NCI-H2107 (cell line): ENCODE measurements at regions not wholly inside any gene's neighbourhood (a gene's known extent, or its start where the extent isn't known, plus 50 kb on each side); places are given as distances from the start of the nearest gene placed in this dataset.
A peak's percentile ranks its signal among the peaks of the same experiment; 100 is the strongest.
"Not testable (repeated sequence)": the region's sequence is repeated elsewhere in the genome, so short reads cannot be mapped to it uniquely, and the experiment has no call there.

Source experiments
- DNase-seq: peaks from one replicate; lab custom pipeline; 2025; lab: John Stamatoyannopoulos, UW

- no peak for DNase-seq
These were observed 160.3 kb upstream of the JADE1 start for GRCh38 chr4:128649161-128649560.

GRCh38 chr4:128648021-128648420 lies 161.5 kb upstream of the JADE1 start:
- no peak for DNase-seq

DNA sequence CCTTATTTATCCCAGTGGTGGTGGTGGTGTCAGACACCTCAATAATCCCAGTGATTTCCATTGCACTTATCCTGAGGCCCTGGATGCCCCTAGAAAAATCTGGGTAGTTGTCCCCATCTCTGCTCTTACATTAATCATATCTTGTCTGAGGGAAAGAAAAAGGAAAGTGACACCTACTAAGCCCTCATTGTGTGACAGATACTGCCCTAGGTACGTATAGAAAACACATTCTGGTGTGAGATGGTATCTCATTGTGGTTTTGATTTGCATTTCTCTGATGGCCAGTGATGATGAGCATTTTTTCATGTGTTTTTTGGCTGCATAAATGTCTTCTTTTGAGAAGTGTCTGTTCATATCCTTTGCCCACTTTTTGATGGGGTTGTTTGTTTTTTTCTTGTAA lies 162.6 kb upstream of the JADE1 start:
- DNase-seq: not testable (repeated sequence)

DNA sequence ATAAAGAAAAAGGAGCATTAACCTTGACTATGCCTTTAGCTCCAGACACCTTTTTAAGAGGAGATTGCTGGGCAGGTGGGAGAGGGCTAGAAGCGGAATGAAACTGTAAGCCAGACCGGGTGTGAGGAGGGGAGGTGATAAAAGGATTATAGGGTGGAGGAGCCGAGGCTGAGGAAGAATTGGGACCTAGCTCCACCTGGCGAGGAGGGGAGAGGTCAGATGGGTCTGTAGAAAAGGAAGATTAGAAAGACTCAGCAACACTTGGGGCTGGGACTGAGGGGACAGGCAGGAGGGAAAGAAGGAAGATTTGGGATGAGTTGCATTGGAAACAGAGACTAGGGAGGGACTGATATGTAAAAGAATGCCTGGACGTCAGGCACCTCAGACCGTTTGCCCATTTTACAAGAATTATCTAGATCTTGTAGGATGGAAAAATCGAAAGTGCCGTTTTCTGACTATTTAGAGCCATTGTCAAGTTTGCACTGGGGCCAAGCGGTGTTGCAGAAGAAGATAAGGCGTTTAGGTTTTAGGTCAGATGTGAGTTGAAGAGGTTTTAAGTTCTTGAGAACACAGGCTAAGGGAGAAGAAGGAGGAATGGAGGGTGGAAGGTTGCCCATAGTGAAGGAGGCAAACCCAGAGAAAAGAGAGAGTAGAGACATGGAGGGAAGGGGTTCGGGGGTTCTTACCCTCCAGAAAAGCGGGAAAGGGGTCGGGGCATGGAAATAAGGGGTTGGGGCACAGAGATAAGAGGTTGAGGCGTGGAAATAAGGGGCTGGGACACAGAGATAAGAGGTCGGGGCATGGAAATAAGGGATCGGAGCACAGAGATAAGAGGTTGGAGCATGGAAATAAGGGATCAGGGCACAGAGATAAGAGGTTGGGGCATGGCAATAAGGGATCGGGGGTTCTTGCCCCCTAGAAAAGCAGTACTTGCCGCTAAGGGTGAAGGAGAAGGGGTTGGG lies 164.5 kb upstream of the JADE1 start:
- not testable (repeated sequence) for DNase-seq

DNA sequence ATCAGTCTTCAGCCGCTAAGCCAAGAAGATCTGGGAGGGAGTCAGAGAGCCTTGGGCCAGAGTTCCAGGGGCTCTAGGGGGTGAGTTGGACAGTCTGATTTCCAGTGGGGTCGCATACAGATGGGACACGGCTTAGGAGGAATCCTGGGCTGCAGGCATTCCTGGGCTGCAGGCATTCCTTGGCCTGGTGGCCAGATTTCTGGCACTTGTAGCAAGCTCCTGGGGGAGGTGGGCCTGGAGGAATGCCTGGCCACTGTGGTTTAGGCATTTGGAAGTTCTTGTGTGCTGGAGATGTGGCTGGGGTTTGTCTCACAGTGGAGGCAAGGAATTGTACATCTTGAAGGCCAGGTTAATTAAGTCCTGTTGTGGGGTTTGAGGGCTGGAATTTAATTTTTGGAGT lies 165.4 kb upstream of the JADE1 start:
- not testable (repeated sequence) for DNase-seq

GRCh38 chr4:128641566-128641965 lies 167.9 kb upstream of the JADE1 start:
- DNase-seq: not testable (repeated sequence)

DNA sequence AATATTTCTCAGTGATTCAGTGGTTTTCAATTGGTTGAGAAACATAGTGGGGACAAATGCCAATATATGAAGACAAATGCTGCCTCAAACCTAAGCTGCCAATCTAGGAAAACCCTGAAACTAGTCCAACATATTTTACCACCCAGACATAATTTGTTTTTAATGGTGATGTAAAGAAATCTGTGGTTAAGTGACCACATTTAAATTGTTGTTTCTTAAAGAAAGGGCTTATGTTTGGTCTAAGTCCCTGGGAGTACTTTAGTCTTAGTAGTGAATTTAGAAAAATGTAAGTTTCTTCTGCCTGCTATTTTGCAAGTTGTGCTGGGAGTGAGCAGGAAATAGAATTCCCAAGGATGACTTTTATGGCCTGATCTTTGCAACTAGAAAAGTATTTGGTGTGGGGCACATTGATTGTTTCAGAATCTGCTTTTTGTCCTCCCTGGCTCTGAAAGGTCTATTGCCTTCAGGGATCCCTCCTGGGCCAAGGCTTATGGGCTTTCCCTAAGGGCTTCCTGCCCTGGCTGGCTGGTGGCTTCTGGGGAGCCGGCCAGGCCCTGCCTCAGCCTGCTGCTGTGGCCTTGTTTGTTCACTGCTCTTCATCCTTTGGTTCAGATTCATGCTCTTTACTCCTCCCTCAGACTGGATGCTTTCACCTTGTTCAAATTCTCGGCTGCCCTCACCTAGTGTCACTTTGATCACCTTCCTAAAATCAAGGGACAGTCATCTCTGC lies 169.8 kb upstream of the JADE1 start:
- no peak for DNase-seq

- DNase-seq: no peak
These were observed 172.6 kb upstream of the JADE1 start for GRCh38 chr4:128636906-128637305.

- peak; percentile 10 for DNase-seq
These were observed 173.4 kb upstream of the JADE1 start for GRCh38 chr4:128635955-128636560.

DNA sequence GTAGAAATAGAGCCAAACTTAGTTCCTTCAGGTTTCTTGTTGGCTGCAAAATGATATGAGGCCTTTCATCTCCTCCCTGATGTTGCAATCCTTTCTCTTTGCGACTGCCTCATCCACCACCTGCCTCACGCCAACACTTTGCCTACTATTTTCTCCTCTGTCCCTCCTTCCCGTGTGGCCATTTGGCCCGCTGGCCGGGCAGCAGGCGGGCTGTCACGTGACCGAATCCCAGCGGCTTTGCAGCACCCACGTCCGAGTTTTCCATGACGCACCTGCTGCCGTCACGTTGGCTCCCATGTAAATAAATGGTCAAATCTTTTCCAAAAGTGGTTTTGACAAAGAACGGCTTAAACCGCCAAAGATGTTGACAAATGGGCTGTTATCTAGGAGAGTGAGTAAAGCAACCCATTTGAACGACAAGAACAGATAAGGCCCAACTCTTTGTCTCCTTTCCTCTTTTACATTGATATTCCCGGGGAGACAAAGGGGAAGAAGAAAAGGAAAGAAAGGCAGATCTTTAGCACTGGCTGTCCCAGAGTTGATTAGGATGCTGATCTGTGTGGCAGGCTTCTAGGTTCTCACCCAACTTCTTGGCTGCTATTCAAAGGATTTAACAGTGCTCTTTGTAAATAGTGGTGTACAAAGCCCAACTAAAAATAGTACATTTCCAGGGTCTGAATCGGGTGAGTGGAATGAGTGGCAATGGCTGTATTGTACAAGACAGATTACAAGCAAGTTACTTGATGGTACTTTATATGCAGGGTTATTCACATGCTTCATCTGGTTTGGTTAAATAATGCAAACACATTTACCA lies 174.2 kb upstream of the JADE1 start:
- no peak for DNase-seq

GRCh38 chr4:128633067-128633466 lies 176.4 kb upstream of the JADE1 start:
- DNase-seq: no peak

DNA sequence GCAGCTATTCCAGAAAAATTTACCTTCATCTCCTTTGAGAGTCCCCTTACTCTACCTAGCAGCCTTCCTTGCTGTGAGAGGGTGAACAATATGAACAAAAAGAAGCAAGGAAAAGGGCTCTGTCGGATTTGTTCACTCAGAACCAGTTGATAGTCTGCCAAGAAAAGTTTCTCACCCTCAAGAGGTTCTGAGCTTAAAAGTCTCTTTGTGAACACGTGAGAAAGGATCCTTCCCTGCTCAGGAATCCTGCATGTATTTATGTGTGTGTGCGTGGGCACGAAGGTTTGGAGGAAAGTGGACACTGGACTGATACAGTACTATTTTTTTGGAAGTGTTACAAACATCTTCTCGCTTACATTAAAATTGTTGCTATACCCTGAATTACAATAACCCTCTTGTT lies 178.6 kb upstream of the JADE1 start:
- no peak for DNase-seq

DNA sequence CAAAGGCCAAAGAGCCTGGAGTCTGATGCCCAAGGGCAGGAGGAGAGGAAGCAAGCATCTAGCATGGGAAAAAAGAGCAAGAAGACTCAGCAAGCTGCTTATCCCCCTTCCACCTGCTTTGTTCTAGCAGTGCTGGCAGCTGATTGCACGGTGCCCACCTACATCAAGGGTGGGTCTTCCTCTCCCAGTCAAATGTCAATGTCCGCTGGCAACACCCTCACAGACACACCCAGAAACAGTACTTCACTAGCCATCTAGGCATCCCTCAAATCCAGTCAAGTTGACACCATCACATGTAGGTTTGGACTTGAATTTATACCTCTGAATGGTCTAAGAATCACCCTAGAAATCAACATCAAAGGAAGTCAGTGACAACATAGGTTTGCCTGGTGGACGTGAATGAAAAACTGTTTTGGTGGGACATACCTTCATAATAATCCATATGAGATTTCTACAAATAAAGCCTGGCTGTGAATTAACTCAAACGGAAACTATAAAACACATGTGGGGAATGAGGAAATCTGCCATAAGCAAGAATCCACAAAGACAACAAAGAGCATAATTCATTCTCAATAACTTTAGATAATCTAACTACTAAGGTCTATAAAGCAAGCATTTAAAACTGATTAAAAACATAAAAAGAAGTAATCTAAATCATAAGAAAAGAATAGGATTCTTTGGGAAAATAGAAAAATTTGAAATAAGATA lies 185.8 kb upstream of the JADE1 start:
- no peak for DNase-seq

DNA sequence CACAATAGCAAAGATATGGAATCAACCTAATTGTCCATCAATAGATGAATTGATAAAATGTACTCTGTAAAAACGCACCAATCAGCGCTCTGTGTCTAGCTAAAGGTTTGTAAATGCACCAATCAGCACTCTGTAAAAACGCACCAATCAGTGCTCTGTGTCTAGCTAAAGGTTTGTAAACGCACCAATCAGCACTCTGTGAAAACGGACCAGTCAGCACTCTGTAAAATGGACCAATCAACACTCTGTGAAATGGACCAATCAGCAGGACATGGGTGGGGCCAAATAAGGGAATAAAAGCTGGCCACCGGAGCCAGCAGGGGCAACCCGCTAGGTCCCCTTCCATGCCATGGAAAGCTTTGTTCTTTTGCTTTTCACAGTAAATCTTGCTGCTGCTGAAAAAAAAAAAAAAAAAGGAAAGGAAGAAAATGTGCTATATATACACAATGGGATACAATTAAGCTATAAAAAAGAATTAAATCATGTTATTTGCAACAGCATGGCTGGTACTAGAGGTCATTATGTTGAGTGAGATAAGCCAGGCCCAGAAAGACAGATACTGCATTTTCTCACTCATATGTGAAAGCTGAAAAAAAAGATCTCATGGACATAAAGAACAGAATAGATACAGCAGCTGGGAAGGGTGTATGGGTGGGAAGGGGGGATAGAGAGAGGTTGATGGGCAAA lies 189.1 kb upstream of the JADE1 start:
- DNase-seq: not testable (repeated sequence)

- no peak for DNase-seq
These were observed 194.3 kb upstream of the JADE1 start for GRCh38 chr4:128615197-128615596.

DNA sequence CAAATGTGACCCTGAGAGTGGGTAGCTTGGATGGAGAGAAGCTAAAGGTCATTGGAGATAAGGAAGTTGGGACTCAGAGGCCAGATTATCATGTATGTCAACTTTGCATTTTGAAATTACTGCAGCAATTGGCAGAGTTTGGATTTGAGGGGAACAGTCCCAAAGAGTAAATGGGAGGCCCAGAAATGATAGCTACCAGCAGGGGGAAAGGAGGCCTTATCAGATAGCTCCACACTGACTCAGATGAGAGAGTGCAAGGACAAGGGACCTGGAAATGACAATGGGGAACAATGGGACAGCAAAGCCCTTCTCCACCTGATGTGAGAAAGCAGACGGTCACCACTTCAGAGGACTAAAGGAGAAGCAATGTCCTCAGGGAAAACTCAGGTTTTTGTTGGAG lies 201.5 kb upstream of the JADE1 start:
- no peak for DNase-seq

DNA sequence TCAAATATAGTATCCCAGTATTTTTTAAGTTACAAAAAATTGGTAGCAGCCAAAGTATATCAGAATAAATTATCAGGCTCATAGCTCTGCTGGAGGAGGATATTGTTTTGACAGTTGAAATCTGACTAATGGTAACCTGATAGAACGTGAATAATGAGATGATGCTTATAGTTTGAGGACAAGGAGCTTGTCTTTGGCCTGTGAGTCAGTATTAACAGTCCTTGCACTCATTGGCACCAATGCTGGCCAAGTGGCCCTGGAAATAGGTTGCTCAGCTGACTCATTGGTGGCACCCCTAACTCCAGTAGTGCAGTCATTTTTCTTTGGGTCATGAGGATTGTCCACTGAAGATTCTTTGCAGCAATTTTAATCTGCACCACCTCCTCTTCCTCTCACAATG lies 203.3 kb upstream of the JADE1 start:
- DNase-seq: no peak

DNA sequence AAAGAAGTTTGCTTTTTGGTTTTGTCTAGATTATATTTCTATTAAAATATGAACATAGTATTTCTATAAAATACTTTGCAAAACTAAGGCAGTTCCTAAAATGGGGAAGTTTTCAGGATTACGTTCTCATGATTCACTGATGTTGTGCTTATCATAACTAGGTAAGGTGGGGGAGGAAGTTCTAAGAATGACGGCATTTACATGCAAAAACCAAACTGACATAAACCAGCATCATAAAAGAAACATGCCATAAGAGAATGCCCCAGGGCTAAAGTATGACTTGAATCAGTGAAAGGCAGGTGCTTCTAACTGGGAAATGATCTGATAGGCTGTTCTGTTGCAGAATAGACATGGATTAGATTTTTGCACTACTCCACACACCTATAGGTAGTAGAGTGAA lies 204.7 kb upstream of the JADE1 start:
- DNase-seq: no peak

DNA sequence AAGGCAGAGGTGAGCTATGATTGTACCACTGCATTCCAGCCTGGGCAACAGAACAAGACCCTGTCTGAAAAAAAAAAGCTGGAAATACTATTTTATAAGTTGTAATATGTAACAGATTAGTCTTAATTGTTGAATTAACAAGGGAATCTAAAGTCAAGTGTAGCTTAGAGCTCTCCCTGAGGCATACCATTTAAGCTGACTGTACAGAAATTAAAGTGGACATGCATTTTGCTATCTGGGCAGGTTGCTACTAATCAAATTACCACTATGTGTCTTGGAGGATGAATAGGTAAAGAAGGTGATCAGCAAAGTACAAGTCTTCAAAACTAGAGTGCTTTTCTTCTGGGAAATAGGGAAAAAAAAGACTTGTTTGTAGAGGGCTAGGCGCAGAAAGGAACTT lies 205.3 kb upstream of the JADE1 start:
- no peak for DNase-seq

DNA sequence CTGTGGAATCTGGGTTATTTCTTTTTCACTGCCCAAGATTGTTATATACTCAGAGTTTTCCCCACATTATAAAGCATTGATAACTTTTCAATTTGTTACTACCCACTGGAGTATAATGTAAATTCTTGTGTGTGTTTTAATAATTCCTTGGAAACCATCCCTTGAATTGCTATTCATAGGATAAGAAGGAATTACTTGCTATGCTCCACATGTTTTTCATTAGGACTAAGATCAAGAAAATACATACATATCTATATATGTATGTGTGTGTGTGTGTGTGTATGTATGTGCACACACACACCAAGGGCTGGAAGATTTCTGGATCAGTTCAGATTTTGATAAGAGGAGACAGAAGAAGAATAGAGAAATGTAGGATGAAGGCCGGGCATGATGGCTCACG lies 206.4 kb upstream of the JADE1 start:
- DNase-seq: no peak
